Esophagus mucosa (tissue), 1 donor: ENCODE measurements at regions not wholly inside any gene's neighbourhood (a gene's known extent, or its start where the extent isn't known, plus 50 kb on each side); places are given as distances from the start of the nearest gene placed in this dataset.
"Not testable (repeated sequence)": the region's sequence is repeated elsewhere in the genome, so short reads cannot be mapped to it uniquely, and the experiment has no call there.

Experiments
- ATAC-seq: fragments of 200-7000 bp; cut with Tn5 transposase; one replicate; pipeline ENCODE4 v1.9.1; 2020
- donor health status: DM: yes; HTN: yes; CAD: no.

DNA sequence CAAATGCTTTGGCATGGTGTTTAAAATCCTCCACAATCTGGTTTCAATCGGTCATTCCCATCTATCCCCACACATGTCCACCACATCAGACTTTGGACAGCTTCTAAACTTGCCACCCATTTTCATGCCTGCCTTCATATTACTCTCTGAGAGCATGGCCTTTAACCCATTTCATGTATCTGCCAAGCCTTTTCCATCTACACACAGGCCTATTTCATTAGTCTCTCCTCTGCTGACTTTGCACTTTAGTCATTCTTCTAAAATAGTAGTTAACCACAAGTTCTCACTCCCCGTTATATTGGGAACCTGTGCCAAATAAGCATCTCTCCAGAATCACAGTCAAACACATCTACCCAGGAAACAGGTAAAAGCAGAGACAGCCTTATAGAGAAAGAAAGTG, 142.2 kb downstream of the MZT1 start:
- ATAC-seq: no peak

DNA sequence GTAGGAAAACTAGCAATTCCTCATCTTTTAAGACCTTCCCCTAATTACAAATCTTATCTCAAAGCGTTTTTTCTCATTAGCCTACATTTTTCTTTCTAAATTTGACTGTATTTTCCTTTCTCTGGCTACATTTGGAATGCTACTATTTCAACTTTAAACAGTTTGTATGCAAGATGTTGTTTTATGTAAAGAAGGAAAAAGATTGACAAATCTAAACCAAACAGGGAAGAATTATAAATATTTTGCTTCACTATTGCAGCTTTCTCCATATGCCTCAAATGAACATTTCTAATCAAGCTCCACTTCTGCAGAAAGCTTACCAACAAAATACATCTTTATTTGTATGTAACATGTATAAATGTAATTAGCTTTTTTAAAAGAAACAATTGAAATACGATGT, 156.2 kb downstream of the MZT1 start:
- no peak for ATAC-seq

DNA sequence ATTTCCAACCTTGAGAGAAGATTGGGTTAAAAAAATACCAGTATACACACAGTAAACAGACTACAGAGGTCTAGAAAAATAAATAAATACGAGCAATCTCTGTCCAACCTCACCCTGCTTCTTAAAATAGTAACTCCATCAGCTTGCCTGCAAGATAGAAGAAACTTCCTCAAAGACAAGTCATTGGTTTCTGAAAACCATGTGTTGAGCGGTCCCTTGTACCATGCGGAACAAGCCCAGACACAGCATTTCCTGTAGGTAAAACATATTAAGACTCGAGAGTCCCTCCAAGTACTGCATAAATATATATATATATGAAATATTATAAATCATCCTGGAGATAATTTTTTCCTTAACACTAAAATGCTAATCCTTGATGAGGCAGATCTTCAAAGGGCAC, 157.4 kb downstream of the MZT1 start:
- ATAC-seq: no peak

GRCh38 chr13:72567566-72567965, 159.9 kb downstream of the MZT1 start:
- ATAC-seq: no peak

GRCh38 chr13:72566526-72566925, 160.9 kb downstream of the MZT1 start:
- ATAC-seq: no peak

GRCh38 chr13:72565893-72566292, 161.5 kb downstream of the MZT1 start:
- no peak for ATAC-seq

GRCh38 chr13:72562686-72563085, 164.7 kb downstream of the MZT1 start:
- ATAC-seq: no peak

GRCh38 chr13:72561791-72562190, 165.6 kb downstream of the MZT1 start:
- ATAC-seq: no peak

GRCh38 chr13:72559716-72560115, 167.7 kb downstream of the MZT1 start:
- no peak for ATAC-seq

DNA sequence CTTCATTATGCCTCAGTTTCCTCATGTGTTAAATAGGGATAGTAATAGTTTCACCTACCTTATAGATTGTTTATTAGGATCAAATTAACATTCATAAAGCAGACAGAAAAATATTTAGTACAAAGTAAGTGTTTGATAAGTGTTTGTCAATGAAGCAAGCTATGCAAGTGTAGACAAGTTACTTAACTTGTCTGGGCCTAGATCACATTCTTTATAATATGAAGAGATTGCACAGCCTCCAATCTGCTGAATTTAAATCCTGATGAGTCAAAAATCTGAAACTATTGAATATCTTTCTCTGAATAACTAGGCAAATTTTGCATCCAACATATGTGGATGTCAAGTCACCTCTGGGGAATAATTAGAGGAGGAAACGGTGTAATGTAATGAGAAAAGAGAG, 170.5 kb downstream of the MZT1 start:
- ATAC-seq: peak; percentile 46

- no peak for ATAC-seq
These were observed 171.8 kb downstream of the MZT1 start for GRCh38 chr13:72555601-72556000.

- ATAC-seq: no peak
These were observed 174.7 kb downstream of the MZT1 start for GRCh38 chr13:72552731-72553130.

DNA sequence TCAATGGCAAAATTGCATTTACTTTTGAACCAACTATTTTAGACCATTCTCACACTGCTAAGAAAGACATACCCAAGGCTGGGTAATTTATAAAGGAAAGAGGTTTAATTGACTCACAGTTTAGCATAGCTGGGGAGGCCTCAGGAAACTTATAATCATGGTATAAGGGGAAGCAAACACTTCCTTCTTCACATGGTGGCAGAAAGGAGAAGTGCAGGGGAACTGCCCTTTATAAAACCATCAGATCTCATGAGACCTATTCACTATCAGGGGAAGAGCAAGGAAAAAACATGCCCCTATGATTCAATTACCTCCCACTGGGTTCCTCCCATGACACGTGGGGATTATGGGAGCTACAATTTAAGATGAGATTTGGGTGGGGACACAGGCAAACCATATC, 181.5 kb downstream of the MZT1 start:
- not testable (repeated sequence) for ATAC-seq

DNA sequence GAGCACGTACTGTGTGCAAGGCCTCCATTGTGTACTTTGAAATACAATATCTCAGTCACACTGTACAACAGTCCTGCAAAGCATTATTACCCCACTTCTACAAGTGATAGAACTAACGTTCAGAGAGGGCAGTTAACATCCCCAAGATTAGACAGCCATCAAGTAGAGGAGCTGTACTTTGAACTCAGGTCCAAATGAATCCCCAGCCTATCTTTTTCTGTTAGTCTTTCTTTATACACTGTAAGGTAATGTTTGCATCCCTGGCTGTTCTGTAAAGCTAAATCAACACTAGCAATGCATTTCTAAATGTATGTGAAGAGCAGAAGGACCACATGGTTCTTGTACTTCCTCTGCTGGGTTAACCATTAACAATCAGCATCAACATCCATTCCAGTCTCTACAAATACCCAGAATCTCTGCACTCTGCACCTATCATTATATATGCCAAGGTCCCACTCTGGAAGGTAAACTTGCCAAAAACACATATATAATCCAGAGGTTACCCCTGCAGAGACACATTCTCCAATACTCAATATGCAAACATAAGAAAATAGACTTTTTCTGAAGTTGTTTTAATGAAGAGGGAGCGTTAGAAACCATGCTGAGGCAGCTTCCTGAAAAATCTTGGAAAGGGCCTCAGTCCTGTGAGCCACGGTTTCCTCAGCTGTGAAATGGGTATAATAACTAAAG, 182.3 kb downstream of the MZT1 start:
- ATAC-seq: no peak

- no peak for ATAC-seq
These were observed 183.4 kb downstream of the MZT1 start for GRCh38 chr13:72544042-72544441.

- ATAC-seq: no peak
These were observed 185.2 kb downstream of the MZT1 start for GRCh38 chr13:72542241-72542640.

DNA sequence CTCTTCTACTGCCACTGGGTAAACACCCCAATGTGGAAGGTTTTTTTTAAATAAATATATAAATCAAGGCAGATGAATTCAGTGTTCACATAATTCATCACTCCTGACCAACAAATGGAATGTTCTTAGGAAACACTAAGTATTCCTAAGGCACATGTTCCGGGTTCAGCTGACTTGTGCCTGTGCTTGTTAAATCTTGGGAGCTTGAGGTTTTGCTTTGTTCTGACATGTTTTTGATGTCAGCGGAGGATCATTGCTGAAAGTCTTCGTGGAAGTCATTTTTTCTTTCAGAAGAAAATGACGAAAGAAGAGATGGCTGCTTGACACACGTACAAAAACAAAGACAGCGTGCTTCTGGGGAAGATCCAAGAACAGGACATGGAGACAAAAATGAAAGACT, 185.8 kb downstream of the MZT1 start:
- ATAC-seq: no peak

DNA sequence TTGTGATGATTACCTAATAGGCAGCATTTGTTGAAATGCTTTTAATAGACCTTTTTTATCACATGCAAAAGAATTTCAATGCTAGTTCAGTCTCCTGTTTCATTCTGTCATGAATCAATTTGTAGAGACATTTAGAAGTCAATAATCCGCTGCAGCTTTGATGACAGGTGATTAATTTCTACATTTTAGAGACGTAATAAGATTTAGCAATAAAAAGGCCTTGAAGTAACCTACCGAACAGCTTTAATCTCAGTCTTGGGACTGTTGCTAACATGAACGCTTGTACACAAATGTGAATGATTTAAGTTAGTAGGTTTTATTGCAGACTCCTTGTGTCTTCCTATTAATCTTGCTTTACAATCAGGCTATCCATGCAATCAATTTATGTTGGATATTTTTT, 186.5 kb downstream of the MZT1 start:
- ATAC-seq: no peak

- no peak for ATAC-seq
These were observed 187.5 kb downstream of the MZT1 start for GRCh38 chr13:72539925-72540324.

DNA sequence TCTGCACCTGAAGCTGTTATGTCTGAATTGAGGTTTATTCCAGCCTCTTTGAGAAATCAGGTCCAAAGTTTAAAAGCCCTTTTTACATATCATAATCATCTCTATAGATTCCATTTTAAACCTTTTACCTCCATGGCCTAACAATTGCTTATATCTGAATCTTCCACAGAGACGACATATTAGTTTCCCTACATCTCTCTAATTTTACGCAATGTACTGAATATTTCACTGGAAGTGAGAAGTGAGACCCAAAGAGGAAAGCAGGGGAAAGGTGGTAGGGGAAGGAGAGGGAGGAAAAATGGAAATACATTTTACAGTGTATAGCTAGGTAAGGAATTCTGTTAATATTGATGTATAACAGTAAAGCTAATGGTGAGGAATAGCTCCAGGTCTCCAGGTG, 189.6 kb downstream of the MZT1 start:
- ATAC-seq: no peak

- ATAC-seq: no peak
These were observed 190.0 kb downstream of the MZT1 start for GRCh38 chr13:72537395-72537780.

DNA sequence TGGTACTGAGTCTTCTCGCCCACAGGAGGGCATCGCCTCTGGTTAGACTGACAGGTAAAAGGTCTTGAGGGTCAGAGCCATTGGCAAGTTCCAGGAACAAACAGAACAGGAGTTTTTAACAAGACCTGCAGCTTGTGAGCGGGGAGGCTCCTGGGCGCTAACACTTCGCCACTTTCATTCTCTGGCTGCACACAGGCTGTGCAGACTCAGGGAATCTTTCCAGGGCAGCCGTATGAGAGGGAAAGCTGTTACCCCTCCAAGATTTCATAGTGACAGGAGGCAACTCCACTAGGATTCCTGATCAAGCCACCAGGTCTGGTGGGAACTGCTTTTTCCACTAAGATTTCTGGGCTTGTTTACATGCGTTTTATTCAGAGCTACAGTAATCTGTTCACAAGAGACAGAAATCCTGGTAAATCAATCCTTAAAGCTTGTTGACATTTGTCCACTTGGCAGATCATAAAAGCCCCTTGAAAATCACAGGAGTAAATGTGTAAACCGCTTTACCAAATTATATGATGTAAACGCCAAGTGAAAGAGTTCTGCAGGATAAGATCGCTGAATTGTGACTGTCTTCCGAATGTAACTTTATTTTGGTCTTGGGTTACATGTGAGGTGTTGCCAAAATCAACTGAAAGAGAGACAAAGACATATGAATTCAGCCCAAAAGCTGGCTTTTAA, 190.6 kb downstream of the MZT1 start:
- ATAC-seq: no peak

GRCh38 chr13:72534951-72535640, 192.3 kb downstream of the MZT1 start:
- no peak for ATAC-seq

GRCh38 chr13:72530471-72530870, 197.0 kb downstream of the MZT1 start:
- ATAC-seq: no peak
